OCI-LY7 (cell line): ENCODE measurements at regions not wholly inside any gene's neighbourhood (a gene's known extent, or its start where the extent isn't known, plus 50 kb on each side); places are given as distances from the start of the nearest gene placed in this dataset.

Source experiments
- BruUV-seq: library from RNA; stranded (reverse); fragments of 400-500 nt; replicated peaks from 2 replicates; lab custom pipeline; 2021; lab: Mats Ljungman, UMichigan
- CTCF ChIA-PET: fragments of 300-600 bp; sonication (Branson Sonifier 250); formaldehyde crosslinking; loops from one replicate; lab custom pipeline; 2022; ENCODE audit warnings: antibody characterized with exemption; ENCODE audit not compliant: unreplicated experiment; lab: Charles Lee
- POLR2A ChIA-PET: fragments of 300-600 bp; sonication (Branson Sonifier 250); formaldehyde crosslinking; loops from one replicate; lab custom pipeline; 2022; ENCODE audit warnings: antibody characterized with exemption; lab: Charles Lee
- DNase-seq: peaks from one replicate; pipeline ENCODE4 v3.0.0-alpha.2; 2015; ENCODE audit warnings: low spot score
- H2AFZ ChIP-seq: fragments of 200-600 bp; sonication (generic), shearing (Covaris generic); 2 replicates; pipeline ENCODE4 v1.6.1; 2014; ENCODE audit warnings: mild to moderate bottlenecking, antibody characterized with exemption, low read length, moderate library complexity
- H3K27ac ChIP-seq: fragments of 200-600 bp; sonication (generic); 2 replicates; pipeline ENCODE4 v1.5.1; 2014; ENCODE audit warnings: mixed run types, low read depth, mild to moderate bottlenecking, moderate library complexity, low read length, inconsistent platforms; ENCODE audit not compliant: poor library complexity, severe bottlenecking
- H3K36me3 ChIP-seq: fragments of 200-600 bp; sonication (generic); 2 replicates; pipeline ENCODE4 v1.6.1; 2014; ENCODE audit warnings: mild to moderate bottlenecking, antibody characterized with exemption, low read length, moderate library complexity, mixed read lengths; ENCODE audit not compliant: insufficient read depth
- H3K4me1 ChIP-seq: fragments of 200-600 bp; sonication (generic); 2 replicates; pipeline ENCODE4 v1.5.1; 2014; ENCODE audit warnings: mild to moderate bottlenecking, low read length; ENCODE audit not compliant: insufficient read depth, poor library complexity, severe bottlenecking
- H3K4me2 ChIP-seq: fragments of 200-600 bp; sonication (generic); 2 replicates; pipeline ENCODE4 v1.6.1; 2014; ENCODE audit warnings: mild to moderate bottlenecking, low read length
- H3K4me3 ChIP-seq: fragments of 200-600 bp; sonication (generic); 2 replicates; pipeline ENCODE4 v1.5.1; 2014; ENCODE audit warnings: mild to moderate bottlenecking, low read depth, low read length; ENCODE audit not compliant: poor library complexity, severe bottlenecking
- H3K79me2 ChIP-seq: fragments of 200-600 bp; sonication (generic); 2 replicates; pipeline ENCODE4 v1.6.1; 2016; ENCODE audit warnings: low read depth, mild to moderate bottlenecking, low read length, moderate library complexity, mixed read lengths; ENCODE audit not compliant: insufficient read depth
- H3K9me2 ChIP-seq: fragments of 200-600 bp; sonication (generic); 2 replicates; pipeline ENCODE4 v1.6.1; 2016; ENCODE audit warnings: mild to moderate bottlenecking, low read length, mixed read lengths; ENCODE audit not compliant: insufficient read depth
- H3K9me3 ChIP-seq: fragments of 200-600 bp; sonication (generic); 2 replicates; pipeline ENCODE4 v1.6.1; 2014; ENCODE audit warnings: mild to moderate bottlenecking, mixed run types, low read length, mixed read lengths
- H4K20me1 ChIP-seq: fragments of 200-600 bp; sonication (generic); 2 replicates; pipeline ENCODE4 v1.6.1; 2014; ENCODE audit warnings: mild to moderate bottlenecking, antibody characterized with exemption, low read length, moderate library complexity, mixed read lengths; ENCODE audit not compliant: insufficient read depth
- CTCF ChIP-seq: fragments of 200-600 bp; sonication (generic); conservative IDR thresholded peaks from 2 replicates; pipeline ENCODE4 v1.5.1; 2014; ENCODE audit warnings: mild to moderate bottlenecking, antibody characterized with exemption, low read length, moderate library complexity, mixed read lengths
- EZH2phosphoT487 ChIP-seq: fragments of 200-600 bp; sonication (generic); IDR thresholded peaks from 2 replicates; pipeline ENCODE4 v1.6.1; 2018; ENCODE audit warnings: low read depth, borderline replicate concordance, mild to moderate bottlenecking, mixed run types, antibody characterized with exemption, low read length, moderate library complexity, mixed read lengths
- intact Hi-C: fragments of 100-400 bp; cut with micrococcal nuclease; formaldehyde crosslinking; loops from one replicate; pipeline ENCODE4 v1.10.0; 2022; ENCODE audit not compliant: unreplicated experiment

DNA sequence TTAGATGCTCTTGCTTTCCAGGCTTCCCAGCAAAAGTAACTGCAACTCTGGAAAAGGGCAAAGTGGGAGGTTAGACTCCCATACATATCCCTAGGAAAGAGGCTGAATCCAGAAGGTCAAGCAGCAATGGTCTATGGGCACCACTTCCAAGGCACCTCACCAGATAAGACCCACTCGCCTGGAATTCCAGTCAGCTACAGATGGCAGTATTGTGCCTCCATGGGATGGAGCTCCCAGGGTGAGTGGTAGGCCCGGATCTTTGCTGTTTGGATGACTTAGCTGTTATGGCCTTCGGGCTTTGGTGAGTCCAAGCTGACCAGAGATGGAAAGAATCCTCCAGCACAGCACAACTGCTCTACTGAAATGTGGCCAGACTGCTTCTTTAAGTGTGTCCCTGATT, 688.0 kb downstream of the PCDH19 start:
- Histone ChIP-seq H3K36me3 (no peaks in the 10 kb centered on the region), H4K20me1 (no peaks in the 10 kb centered on the region), H3K79me2 (no peaks in the 10 kb centered on the region), H3K9me2 (no peaks in the 10 kb centered on the region), H3K4me2 (no peak overlapping the region), H3K4me3 (no peak overlapping the region), H3K4me1 (no peaks in the 10 kb centered on the region), H3K27ac (no peak overlapping the region), H3K9me3 (no peaks in the 10 kb centered on the region), H2AFZ (no peak overlapping the region)
- ChIA-PET POLR2A (no interaction called here), CTCF (no interaction called here)
- intact Hi-C loops: no loop called here
- BruUV-seq: no TSS peak
- no peak for DNase-seq
- TF ChIP-seq EZH2phosphoT487 (no peak), CTCF (no peak)

DNA sequence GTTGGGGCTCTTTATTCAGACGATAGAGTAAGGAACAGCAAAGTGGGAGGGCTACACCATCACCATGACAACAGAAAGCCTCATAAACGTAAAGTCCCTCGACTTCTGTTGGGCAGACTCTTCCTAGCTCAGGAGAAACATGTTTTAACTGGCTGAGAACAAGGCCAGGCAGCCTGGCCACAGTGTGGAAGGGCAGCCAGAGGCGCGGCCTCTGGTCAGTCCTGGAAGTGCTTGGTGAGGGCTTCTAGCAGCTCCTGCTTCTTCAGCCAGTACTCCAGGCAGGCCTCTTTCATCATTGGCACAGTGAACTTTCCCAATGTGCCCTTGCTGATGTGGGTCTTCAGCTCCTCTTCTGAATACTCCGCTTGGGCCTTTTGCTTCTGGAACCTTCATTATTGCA, 690.9 kb downstream of the PCDH19 start:
- Histone ChIP-seq H3K9me2 (no peaks in the 10 kb centered on the region), H2AFZ (no peak overlapping the region), H3K4me2 (no peak overlapping the region), H3K4me1 (no peaks in the 10 kb centered on the region), H4K20me1 (no peaks in the 10 kb centered on the region), H3K9me3 (no peaks in the 10 kb centered on the region), H3K4me3 (no peak overlapping the region), H3K27ac (no peak overlapping the region), H3K36me3 (no peaks in the 10 kb centered on the region), H3K79me2 (no peaks in the 10 kb centered on the region)
- no TSS peak for BruUV-seq
- intact Hi-C loops: no loop called here
- CTCF ChIA-PET: no interaction called here
- POLR2A ChIA-PET: no interaction called here
- TF ChIP-seq CTCF: no peak
- no peak for TF ChIP-seq EZH2phosphoT487
- no peak for DNase-seq

DNA sequence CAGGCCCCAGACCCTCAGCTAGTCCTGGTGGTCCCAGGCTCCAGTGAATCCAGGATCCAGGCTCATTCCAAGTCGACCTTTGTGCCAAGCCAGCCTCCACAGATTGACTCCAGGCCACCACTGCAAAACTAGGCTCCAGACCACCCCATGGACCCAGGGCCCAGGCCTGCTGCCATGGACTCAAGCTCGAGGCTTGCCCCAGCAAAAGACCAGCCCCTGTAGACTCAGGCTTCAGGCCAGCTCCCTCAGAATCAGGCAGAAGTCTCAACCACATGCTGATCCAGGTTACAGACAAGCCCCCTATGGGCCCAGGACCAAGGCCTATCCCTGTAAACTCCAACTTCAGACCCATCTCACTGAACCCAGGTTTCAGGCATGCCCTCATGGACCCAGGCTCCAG, 692.4 kb downstream of the PCDH19 start:
- intact Hi-C loops: no loop called here
- CTCF ChIA-PET: no interaction called here
- DNase-seq: no peak
- POLR2A ChIA-PET: no interaction called here
- Histone ChIP-seq H3K4me1 (no peaks in the 10 kb centered on the region), H2AFZ (no peak overlapping the region), H3K9me2 (no peaks in the 10 kb centered on the region), H3K4me3 (no peak overlapping the region), H3K79me2 (no peaks in the 10 kb centered on the region), H3K27ac (no peak overlapping the region), H3K36me3 (no peaks in the 10 kb centered on the region), H3K4me2 (no peak overlapping the region), H3K9me3 (no peaks in the 10 kb centered on the region), H4K20me1 (no peaks in the 10 kb centered on the region)
- no peak for TF ChIP-seq EZH2phosphoT487
- no peak for TF ChIP-seq CTCF
- BruUV-seq: no TSS peak
